Stomach (tissue), 8 donors: ENCODE measurements at regions not wholly inside any gene's neighbourhood (a gene's known extent, or its start where the extent isn't known, plus 50 kb on each side); places are given as distances from the start of the nearest gene placed in this dataset.

ENCODE experiments used
- DNase-seq, 2 donors: peaks; one replicate each; pipeline versions ENCODE4 v3.0.0 to v3.0.0-alpha.2; 2013 to 2019
- H3K27ac ChIP-seq, 5 donors: fragments of 200-600 bp in 4 of 5; sonication (generic) in 4 of 5; one replicate each; pipeline ENCODE4 v1.5.1; 2013 to 2019; ENCODE audit warnings: mild to moderate bottlenecking in 1 of 5, moderate library complexity in 1 of 5
- H3K27me3 ChIP-seq, 3 donors: fragments of 200-600 bp; sonication (generic); one replicate each; pipeline ENCODE4 v1.5.1; 2017 to 2019; ENCODE audit warnings: mixed run types in 1 of 3
- H3K36me3 ChIP-seq, 4 donors: fragments of 200-600 bp; sonication (generic); 1 replicate in 3 of 4; 2 replicates in 1 of 4; pipeline ENCODE4 v1.5.1; 2016 to 2019
- H3K4me1 ChIP-seq, 4 donors: fragments of 200-600 bp; sonication (generic); one replicate each; pipeline ENCODE4 v1.5.1; 2016 to 2019
- H3K4me3 ChIP-seq, 4 donors: fragments of 200-600 bp; sonication (generic) in 3 of 4; one replicate each; pipeline ENCODE4 v1.5.1; 2016 to 2019; ENCODE audit warnings: mild to moderate bottlenecking in 1 of 4
- H3K9me3 ChIP-seq, 4 donors: fragments of 200-600 bp; sonication (generic); one replicate each; pipeline ENCODE4 v1.5.1; 2016 to 2019
- EP300 ChIP-seq: sonication (generic); formaldehyde crosslinking; IDR thresholded peaks from one replicate; pipeline ENCODE4 v1.6.1; 2017; ENCODE audit warnings: antibody characterized with exemption
- POLR2A ChIP-seq, 4 donors: fragments of 450-650 bp; IDR thresholded peaks; one replicate each; pipeline ENCODE4 v1.6.1; 2016; ENCODE audit warnings: antibody characterized with exemption in 4 of 4, control low read depth in 2 of 4, mild to moderate bottlenecking in 1 of 4, moderate library complexity in 1 of 4
- POLR2AphosphoS5 ChIP-seq, 3 donors: sonication (generic); formaldehyde crosslinking; IDR thresholded peaks; one replicate each; pipeline ENCODE4 v1.6.1; 2016; ENCODE audit warnings: antibody characterized with exemption in 3 of 3
- WGBS, 5 donors: extraction: QIAGEN DNeasy Blood & Tissue Kit in 3 of 5; methylation state at CpG; one replicate each; pipeline versions ENCODE4 v1.1.5 to v1.1.7; 2013 to 2018; 5-methylcytosine and 5-hydroxymethylcytosine counted together
- intact Hi-C: fragments of 100-400 bp; cut with DNase I; formaldehyde crosslinking; loops from one replicate; pipeline ENCODE4 v1.15.1; 2023; ENCODE audit warnings: low total_unique reads
- TF ChIP-seq, protein P1 (sequence below), 7 experiments: fragments of 450-650 bp in 4 of 7; fragments of 200-600 bp in 3 of 7; sonication (generic) in 3 of 7; IDR thresholded peaks; one replicate each; pipeline ENCODE4 v1.5.1; 2016 to 2019; ENCODE audit warnings: antibody characterized with exemption in 7 of 7, control low read depth in 2 of 7, mild to moderate bottlenecking in 1 of 7
- donor health status: healthy with polysubstance abuse.
- donor health status: Bipolar disorder and iron deficiency.
- donor health status: healthy.

DNA sequence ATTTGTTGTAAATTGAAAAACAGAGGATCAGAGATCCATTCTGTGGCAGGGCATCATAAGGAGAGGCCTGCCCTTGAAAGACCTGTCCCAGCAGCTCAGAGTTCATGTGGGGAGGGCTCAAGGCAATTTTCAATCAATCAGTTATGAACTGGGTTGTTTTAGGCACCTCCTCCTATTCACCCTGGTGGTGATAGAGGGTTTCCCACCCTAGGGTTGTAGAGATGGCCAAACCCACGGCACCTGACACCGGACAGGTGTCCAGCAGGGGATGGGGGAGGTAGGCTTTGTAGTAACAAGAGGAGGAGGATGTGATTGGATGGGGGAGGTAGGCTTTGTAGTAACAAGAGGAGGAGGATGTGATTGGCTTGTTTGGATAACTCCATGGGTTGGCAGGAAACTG, 205.7 kb downstream of the SOCS6 start:
- 75 to 89% (median 84%) methylated on average over 2 of the region's 2 CpGs for WGBS, 5 donors
- no peaks in the 10 kb centered on the region for H3K9me3 ChIP-seq
- DNase-seq = no peak
- TF ChIP-seq EP300 (no peak), POLR2A (IDR thresholded peaks at IDR 0.05) (no peak), POLR2AphosphoS5 (IDR thresholded peaks at IDR 0.05) (no peak)
- TF ChIP-seq, protein P1, sequence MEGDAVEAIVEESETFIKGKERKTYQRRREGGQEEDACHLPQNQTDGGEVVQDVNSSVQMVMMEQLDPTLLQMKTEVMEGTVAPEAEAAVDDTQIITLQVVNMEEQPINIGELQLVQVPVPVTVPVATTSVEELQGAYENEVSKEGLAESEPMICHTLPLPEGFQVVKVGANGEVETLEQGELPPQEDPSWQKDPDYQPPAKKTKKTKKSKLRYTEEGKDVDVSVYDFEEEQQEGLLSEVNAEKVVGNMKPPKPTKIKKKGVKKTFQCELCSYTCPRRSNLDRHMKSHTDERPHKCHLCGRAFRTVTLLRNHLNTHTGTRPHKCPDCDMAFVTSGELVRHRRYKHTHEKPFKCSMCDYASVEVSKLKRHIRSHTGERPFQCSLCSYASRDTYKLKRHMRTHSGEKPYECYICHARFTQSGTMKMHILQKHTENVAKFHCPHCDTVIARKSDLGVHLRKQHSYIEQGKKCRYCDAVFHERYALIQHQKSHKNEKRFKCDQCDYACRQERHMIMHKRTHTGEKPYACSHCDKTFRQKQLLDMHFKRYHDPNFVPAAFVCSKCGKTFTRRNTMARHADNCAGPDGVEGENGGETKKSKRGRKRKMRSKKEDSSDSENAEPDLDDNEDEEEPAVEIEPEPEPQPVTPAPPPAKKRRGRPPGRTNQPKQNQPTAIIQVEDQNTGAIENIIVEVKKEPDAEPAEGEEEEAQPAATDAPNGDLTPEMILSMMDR (IDR thresholded peaks at IDR 0.05) = no peak
- no peak overlapping the region for H3K27ac ChIP-seq
- no peaks in the 10 kb centered on the region for H3K36me3 ChIP-seq
- intact Hi-C loops = no loop called here
- no peak overlapping the region for H3K4me3 ChIP-seq
- H3K27me3 ChIP-seq = no peaks in the 10 kb centered on the region
- no peaks in the 10 kb centered on the region for H3K4me1 ChIP-seq

- intact Hi-C loops = no loop called here
- no peaks in the 10 kb centered on the region for H3K27me3 ChIP-seq
- no peaks in the 10 kb centered on the region for H3K9me3 ChIP-seq
- H3K36me3 ChIP-seq = no peaks in the 10 kb centered on the region
- no peak overlapping the region for H3K27ac ChIP-seq
- H3K4me1 ChIP-seq = no peaks in the 10 kb centered on the region
- no peak for DNase-seq
- TF ChIP-seq EP300 = no peak
- TF ChIP-seq, protein P1 (IDR thresholded peaks at IDR 0.05) = no peak
- TF ChIP-seq POLR2AphosphoS5 (IDR thresholded peaks at IDR 0.05) = no peak
- TF ChIP-seq POLR2A (IDR thresholded peaks at IDR 0.05) = no peak
- 72 to 84% (median 84%) methylated on average over 9 of the region's 9 CpGs for WGBS, 5 donors
- no peak overlapping the region for H3K4me3 ChIP-seq
These were observed 204.6 kb downstream of the SOCS6 start for GRCh38 chr18:70493461-70493860.

- H3K36me3 ChIP-seq = no peaks in the 10 kb centered on the region
- H3K27me3 ChIP-seq = peaks cover 0 to 3% (median 0%) of the 10 kb centered on the region in 3 donors
- DNase-seq = peak; percentile 52 to 57
- no peak for TF ChIP-seq POLR2A (IDR thresholded peaks at IDR 0.05)
- TF ChIP-seq, protein P1 (IDR thresholded peaks at IDR 0.05) = peak in 5 of 7 experiments; percentile 26 to 61 (median 59)
- intact Hi-C loops = no loop called here
- no peaks in the 10 kb centered on the region for H3K9me3 ChIP-seq
- 52 to 64% (median 56%) methylated on average over 4 of the region's 4 CpGs for WGBS, 5 donors
- H3K4me3 ChIP-seq = no peak overlapping the region
- H3K4me1 ChIP-seq = no peaks in the 10 kb centered on the region
- H3K27ac ChIP-seq = no peak overlapping the region
These were observed 203.0 kb downstream of the SOCS6 start for GRCh38 chr18:70491734-70492348.

DNA sequence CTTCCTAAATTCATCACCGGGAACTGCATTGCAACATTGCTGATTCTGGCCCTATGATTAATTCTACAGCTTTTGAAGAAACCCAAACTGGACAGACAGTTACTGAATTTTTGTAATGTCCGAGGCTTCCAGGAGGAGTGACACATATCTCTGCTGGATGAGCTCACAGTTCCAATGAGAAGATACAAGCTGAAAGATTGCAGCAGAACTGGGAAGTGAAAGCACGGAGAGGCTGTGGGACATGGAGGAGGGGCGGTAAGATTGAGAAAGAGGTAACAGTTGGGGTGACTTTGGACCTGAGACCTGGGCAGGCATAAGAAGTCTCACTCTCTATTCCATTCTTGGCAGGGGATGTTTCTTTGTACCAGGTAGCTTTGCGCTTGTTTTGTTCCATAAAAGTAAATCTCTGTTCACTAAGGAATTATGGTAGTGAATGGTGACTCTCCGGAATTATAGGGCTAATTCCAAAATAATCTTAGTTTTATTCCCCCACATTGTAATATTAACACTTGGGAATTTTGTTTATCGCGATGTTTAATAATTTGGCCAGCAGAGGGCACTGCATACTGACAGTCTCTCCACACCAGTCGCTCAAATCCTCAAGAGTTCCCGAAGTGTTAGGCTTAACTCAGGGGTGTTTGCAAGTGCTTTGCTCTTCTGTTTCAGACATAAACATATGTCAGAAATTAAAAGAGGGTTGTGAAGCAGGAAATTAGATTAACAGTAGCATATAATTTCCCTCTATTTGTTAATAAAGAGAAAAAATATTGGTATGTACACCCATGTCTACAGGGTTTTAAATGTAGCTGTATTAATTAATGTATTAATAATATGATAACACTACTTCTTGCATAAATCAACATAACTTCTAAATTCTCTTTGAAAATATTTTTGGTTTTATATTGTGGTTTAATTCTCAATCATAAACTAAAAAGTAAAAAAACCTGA, 201.4 kb downstream of the SOCS6 start:
- no peaks in the 10 kb centered on the region for H3K36me3 ChIP-seq
- H3K4me1 ChIP-seq = no peaks in the 10 kb centered on the region
- DNase-seq = peak; percentile 29 to 77
- intact Hi-C loops = no loop called here
- TF ChIP-seq, protein P1 (IDR thresholded peaks at IDR 0.05) = peak in 3 of 7 experiments; percentile 56 to 63 (median 59)
- TF ChIP-seq POLR2AphosphoS5 (IDR thresholded peaks at IDR 0.05) = no peak
- no peak for TF ChIP-seq POLR2A (IDR thresholded peaks at IDR 0.05)
- TF ChIP-seq EP300 = no peak
- WGBS, 5 donors = 18 to 22% (median 19%) methylated on average over 10 of the region's 10 CpGs
- H3K27me3 ChIP-seq = peaks cover 0 to 3% (median 0%) of the 10 kb centered on the region in 3 donors
- no peak overlapping the region for H3K4me3 ChIP-seq
- no peak overlapping the region for H3K27ac ChIP-seq
- no peaks in the 10 kb centered on the region for H3K9me3 ChIP-seq
